GM18502 (cell line): ENCODE measurements at regions not wholly inside any gene's neighbourhood (a gene's known extent, or its start where the extent isn't known, plus 50 kb on each side); places are given as distances from the start of the nearest gene placed in this dataset.
"Not testable (repeated sequence)": the region's sequence is repeated elsewhere in the genome, so short reads cannot be mapped to it uniquely, and the experiment has no call there.

Experiments
- ATAC-seq: cut with Tn5 transposase; IDR thresholded peaks from one replicate; pipeline ENCODE4 v1.9.1; 2021; ENCODE audit warnings: mild to moderate bottlenecking; ENCODE audit not compliant: unreplicated experiment, poor library complexity

GRCh38 chr17:72558971-72559476 lies 438.2 kb downstream of the SOX9 start:
- no peak for ATAC-seq

GRCh38 chr17:72560303-72561247 lies 439.8 kb downstream of the SOX9 start:
- ATAC-seq: peak; percentile 75

- ATAC-seq: no peak
Observed at GRCh38 chr17:72561266-72561665, 440.4 kb downstream of the SOX9 start.

GRCh38 chr17:72561680-72562079 lies 440.9 kb downstream of the SOX9 start:
- no peak for ATAC-seq

- ATAC-seq: no peak
Observed at GRCh38 chr17:72562615-72563188, 441.9 kb downstream of the SOX9 start.

- no peak for ATAC-seq
Observed at GRCh38 chr17:72563952-72564351, 443.1 kb downstream of the SOX9 start.

GRCh38 chr17:72565006-72565405 lies 444.2 kb downstream of the SOX9 start:
- no peak for ATAC-seq

GRCh38 chr17:72565758-72566157 lies 444.9 kb downstream of the SOX9 start:
- ATAC-seq: no peak

GRCh38 chr17:72566671-72567484 lies 446.1 kb downstream of the SOX9 start:
- ATAC-seq: no peak

GRCh38 chr17:72567774-72568173 lies 447.0 kb downstream of the SOX9 start:
- ATAC-seq: no peak

- ATAC-seq: no peak
Observed at GRCh38 chr17:72569148-72569946, 448.5 kb downstream of the SOX9 start.

GRCh38 chr17:72571813-72572396 lies 451.1 kb downstream of the SOX9 start:
- ATAC-seq: no peak

- no peak for ATAC-seq
Observed at GRCh38 chr17:72572604-72573491, 452.0 kb downstream of the SOX9 start.

- ATAC-seq: not testable (repeated sequence)
Observed at GRCh38 chr17:72573492-72573801, 452.6 kb downstream of the SOX9 start.

- ATAC-seq: no peak
Observed at GRCh38 chr17:72574675-72575510, 454.1 kb downstream of the SOX9 start.

- no peak for ATAC-seq
Observed at GRCh38 chr17:72575542-72576233, 454.9 kb downstream of the SOX9 start.

- ATAC-seq: no peak
Observed at GRCh38 chr17:72576289-72576759, 455.5 kb downstream of the SOX9 start.
